GM12892 (cell line): ENCODE measurements at regions not wholly inside any gene's neighbourhood (a gene's known extent, or its start where the extent isn't known, plus 50 kb on each side); places are given as distances from the start of the nearest gene placed in this dataset.

Source experiments
- POLR2A ChIP-seq: IDR thresholded peaks from 2 replicates; pipeline ENCODE4 v1.6.1; 2011; ENCODE audit warnings: low read depth, low read length, control low read depth
- POLR2AphosphoS5 ChIP-seq: IDR thresholded peaks from 2 replicates; pipeline ENCODE4 v1.6.1; 2011; ENCODE audit warnings: low read depth, low read length, control low read depth

GRCh38 chr12:127811988-127812387, 455.0 kb upstream of the TMEM132C start:
- no peak for TF ChIP-seq POLR2AphosphoS5
- TF ChIP-seq POLR2A, result no peak
